Mammary epithelial cell (primary cell): ENCODE measurements at regions not wholly inside any gene's neighbourhood (a gene's known extent, or its start where the extent isn't known, plus 50 kb on each side); places are given as distances from the start of the nearest gene placed in this dataset.

Experiments used
- EZH2 ChIP-seq: IDR thresholded peaks from 2 replicates; pipeline ENCODE4 v1.6.1; 2012; ENCODE audit warnings: low read length, inconsistent platforms, borderline replicate concordance
- TF ChIP-seq, protein P1 (sequence below), 2 donors: IDR thresholded peaks in 1 of 2; conservative IDR thresholded peaks in 1 of 2; 2 replicates each; pipeline ENCODE4 v1.5.1; 2011 to 2012; ENCODE audit warnings: inconsistent platforms in 2 of 2, low read length in 2 of 2, mild to moderate bottlenecking in 2 of 2, control low read depth in 1 of 2, low read depth in 1 of 2; ENCODE audit not compliant: insufficient read depth in 1 of 2; ENCODE audit errors: extremely low read depth in 1 of 2

DNA sequence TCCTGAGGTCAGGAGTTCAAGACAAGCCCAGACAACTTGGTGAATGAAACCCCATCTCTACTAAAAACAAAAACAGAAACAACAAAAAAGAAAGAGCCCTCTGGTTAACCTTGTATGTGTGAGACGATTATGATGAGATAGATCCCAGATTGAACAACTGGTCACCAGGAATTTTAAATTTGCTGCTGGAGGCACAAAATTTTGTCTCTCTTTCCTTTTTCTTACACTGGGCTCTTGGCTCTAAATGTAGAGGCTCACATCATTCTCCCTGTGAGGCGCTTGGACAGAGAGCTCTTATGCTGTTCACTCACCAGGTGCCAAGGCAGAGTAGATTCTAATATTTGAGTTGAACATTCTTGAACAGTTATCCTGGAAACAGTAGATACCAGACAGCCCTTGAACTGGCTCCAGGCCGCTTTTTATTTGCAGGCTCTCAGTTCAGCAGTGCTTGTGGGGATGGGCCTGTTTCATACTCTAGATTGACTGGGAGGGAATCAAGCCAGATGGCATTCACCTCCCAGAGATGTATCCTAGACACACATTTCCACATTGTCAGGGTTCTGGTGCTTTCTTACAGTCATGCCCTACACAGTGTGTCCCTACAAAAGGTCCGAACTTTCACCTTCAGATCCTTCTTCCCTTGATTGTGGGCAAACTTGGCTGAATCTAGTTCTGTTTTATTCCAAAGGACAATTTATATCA lies 1159.6 kb downstream of the RPIA start:
- TF ChIP-seq, protein P1, sequence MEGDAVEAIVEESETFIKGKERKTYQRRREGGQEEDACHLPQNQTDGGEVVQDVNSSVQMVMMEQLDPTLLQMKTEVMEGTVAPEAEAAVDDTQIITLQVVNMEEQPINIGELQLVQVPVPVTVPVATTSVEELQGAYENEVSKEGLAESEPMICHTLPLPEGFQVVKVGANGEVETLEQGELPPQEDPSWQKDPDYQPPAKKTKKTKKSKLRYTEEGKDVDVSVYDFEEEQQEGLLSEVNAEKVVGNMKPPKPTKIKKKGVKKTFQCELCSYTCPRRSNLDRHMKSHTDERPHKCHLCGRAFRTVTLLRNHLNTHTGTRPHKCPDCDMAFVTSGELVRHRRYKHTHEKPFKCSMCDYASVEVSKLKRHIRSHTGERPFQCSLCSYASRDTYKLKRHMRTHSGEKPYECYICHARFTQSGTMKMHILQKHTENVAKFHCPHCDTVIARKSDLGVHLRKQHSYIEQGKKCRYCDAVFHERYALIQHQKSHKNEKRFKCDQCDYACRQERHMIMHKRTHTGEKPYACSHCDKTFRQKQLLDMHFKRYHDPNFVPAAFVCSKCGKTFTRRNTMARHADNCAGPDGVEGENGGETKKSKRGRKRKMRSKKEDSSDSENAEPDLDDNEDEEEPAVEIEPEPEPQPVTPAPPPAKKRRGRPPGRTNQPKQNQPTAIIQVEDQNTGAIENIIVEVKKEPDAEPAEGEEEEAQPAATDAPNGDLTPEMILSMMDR (conservative IDR thresholded peaks at IDR 0.05 in 1 of 2, IDR thresholded peaks at IDR 0.05 in 1 of 2; ENCODE audit: extremely low read depth in 1 of 2, insufficient read depth in 1 of 2, low read depth in 1 of 2, low read length in 2 of 2): no peak
- no peak for TF ChIP-seq EZH2
